ENCODE measurements at regions not wholly inside any gene's neighbourhood (a gene's known extent, or its start where the extent isn't known, plus 50 kb on each side); places are given as distances from the start of the nearest gene placed in this dataset.

- no peak overlapping the region for H3K4me3 ChIP-seq (ENCODE audit: control insufficient read depth, low read depth, low read length)
- DNase-seq (ENCODE audit: low read depth): no peak
- TF ChIP-seq, protein P1, sequence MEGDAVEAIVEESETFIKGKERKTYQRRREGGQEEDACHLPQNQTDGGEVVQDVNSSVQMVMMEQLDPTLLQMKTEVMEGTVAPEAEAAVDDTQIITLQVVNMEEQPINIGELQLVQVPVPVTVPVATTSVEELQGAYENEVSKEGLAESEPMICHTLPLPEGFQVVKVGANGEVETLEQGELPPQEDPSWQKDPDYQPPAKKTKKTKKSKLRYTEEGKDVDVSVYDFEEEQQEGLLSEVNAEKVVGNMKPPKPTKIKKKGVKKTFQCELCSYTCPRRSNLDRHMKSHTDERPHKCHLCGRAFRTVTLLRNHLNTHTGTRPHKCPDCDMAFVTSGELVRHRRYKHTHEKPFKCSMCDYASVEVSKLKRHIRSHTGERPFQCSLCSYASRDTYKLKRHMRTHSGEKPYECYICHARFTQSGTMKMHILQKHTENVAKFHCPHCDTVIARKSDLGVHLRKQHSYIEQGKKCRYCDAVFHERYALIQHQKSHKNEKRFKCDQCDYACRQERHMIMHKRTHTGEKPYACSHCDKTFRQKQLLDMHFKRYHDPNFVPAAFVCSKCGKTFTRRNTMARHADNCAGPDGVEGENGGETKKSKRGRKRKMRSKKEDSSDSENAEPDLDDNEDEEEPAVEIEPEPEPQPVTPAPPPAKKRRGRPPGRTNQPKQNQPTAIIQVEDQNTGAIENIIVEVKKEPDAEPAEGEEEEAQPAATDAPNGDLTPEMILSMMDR (IDR thresholded peaks at IDR 0.05; ENCODE audit: control insufficient read depth, insufficient read depth, low read depth, low read length, missing control alignments): no peak
Observed at GRCh38 chr20:6629564-6629963, 137.9 kb upstream of the BMP2 start.

GRCh38 chr20:6626805-6627204, 140.7 kb upstream of the BMP2 start:
- TF ChIP-seq, protein P1 (IDR thresholded peaks at IDR 0.05; ENCODE audit: control insufficient read depth, insufficient read depth, low read depth, low read length, missing control alignments): no peak
- H3K4me3 ChIP-seq (ENCODE audit: control insufficient read depth, low read depth, low read length): no peak overlapping the region
- DNase-seq (ENCODE audit: low read depth): no peak

- no peak overlapping the region for H3K4me3 ChIP-seq (ENCODE audit: control insufficient read depth, low read depth, low read length)
- TF ChIP-seq, protein P1 (IDR thresholded peaks at IDR 0.05; ENCODE audit: control insufficient read depth, insufficient read depth, low read depth, low read length, missing control alignments): no peak
- no peak for DNase-seq (ENCODE audit: low read depth)
Observed at GRCh38 chr20:6623989-6624388, 143.5 kb upstream of the BMP2 start.

DNA sequence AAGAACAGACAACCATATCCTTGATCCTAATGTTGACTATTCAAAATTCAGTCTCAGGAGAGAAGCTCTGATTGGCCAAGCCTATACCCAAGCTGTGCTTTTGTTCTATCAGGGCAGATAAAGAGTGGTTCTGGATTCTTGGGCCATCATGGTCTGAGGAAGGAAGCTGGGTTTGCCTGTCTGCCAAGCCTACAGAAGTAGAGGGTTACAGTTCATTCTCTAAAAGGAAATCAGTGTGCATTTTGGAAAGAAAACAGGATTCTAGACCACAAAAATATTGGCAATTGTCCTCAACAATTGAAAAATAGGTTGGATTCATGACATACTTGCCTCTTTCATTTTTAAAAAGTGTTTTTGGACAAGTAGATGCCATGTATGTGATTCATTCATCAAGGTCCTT, 145.4 kb upstream of the BMP2 start:
- no peak overlapping the region for H3K4me3 ChIP-seq (ENCODE audit: control insufficient read depth, low read depth, low read length)
- TF ChIP-seq, protein P1 (IDR thresholded peaks at IDR 0.05; ENCODE audit: control insufficient read depth, insufficient read depth, low read depth, low read length, missing control alignments): no peak
- no peak for DNase-seq (ENCODE audit: low read depth)

- H3K4me3 ChIP-seq (ENCODE audit: control insufficient read depth, low read depth, low read length): no peak overlapping the region
- DNase-seq (ENCODE audit: low read depth): no peak
- TF ChIP-seq, protein P1 (IDR thresholded peaks at IDR 0.05; ENCODE audit: control insufficient read depth, insufficient read depth, low read depth, low read length, missing control alignments): no peak
Observed at GRCh38 chr20:6618051-6618450, 149.4 kb upstream of the BMP2 start.

DNA sequence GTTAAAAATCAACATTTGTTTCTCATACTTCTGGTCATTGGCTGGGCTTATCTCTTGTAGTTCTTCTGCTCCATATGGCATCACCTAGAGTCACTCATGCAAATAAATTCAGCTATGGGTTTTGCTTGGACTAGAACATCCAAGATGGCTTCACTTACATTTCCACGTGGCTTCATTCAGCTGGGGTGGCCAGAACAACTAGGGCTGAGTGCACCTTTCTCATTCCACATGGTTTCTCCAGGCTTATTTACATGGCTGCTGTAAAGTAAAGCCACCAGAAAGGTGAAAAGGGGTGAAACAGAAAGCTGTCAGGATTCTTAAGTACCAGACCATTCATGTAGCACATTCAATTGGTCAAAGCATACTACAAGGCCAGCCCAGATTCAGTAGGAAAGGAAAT, 151.1 kb upstream of the BMP2 start:
- DNase-seq (ENCODE audit: low read depth): no peak
- no peak overlapping the region for H3K4me3 ChIP-seq (ENCODE audit: control insufficient read depth, low read depth, low read length)
- TF ChIP-seq, protein P1 (IDR thresholded peaks at IDR 0.05; ENCODE audit: control insufficient read depth, insufficient read depth, low read depth, low read length, missing control alignments): no peak

DNA sequence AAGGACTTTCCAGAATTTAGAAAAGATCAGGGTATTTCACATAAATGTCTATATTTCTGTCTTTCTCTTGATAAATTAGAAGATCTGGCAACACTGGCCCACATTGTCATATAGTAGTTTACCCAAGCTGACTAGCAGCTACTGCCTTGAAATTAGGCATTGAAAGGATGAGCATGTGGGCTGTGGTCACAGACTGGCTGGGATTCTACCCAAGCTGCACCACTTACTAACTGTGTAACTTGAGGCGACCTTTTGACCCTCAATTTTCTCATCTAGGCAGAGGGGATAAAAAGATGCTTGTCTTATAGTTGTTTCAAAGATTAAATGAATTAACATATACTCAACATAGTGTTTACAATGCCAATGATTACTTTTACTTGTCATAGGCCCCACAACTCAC, 152.7 kb upstream of the BMP2 start:
- DNase-seq (ENCODE audit: low read depth): no peak
- TF ChIP-seq, protein P1 (IDR thresholded peaks at IDR 0.05; ENCODE audit: control insufficient read depth, insufficient read depth, low read depth, low read length, missing control alignments): no peak
- no peak overlapping the region for H3K4me3 ChIP-seq (ENCODE audit: control insufficient read depth, low read depth, low read length)

Data from AG09309 (cell line).